ENCODE measurements at regions not wholly inside any gene's neighbourhood (a gene's known extent, or its start where the extent isn't known, plus 50 kb on each side); places are given as distances from the start of the nearest gene placed in this dataset.

DNA sequence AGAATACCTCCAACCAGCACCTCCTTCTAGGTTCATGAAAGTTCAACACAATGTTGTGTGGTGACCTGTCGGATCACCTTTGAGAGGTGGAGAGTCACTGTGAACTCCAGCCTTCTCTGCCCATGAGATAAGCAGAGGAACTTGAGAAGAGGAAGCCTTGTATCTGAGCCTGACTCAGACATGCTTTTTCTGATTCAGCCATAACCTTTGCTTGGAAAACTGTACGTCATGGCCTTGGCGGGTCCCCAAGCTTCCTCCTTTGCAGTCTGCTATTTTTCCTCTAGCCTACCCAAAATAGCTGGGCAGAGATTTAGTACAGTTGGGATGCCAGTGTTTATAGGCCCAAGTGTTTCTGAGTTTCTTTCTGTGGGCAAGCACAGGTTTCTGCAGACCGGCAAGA is 274.7 kb downstream of the CETN3 start:
- no peak for DNase-seq (ENCODE audit: low spot score)

DNA sequence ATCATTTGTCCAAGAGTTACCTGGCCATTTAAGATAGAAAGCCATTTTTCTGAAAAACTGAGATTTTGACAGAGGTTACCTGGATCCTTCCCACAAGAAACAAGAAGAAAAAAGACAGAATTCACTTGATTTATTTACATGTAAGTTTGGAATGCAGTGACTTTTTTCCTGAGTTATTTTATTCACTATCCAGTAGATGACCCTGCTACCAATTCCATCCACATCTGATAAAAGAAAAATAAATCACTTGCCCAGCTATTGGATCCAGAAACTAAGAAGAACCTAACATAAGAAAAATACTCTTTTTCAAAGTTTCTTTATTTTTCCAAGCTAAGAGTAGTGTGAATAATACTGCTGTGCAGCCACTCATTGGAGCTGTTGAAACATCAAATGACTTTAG is 275.2 kb downstream of the CETN3 start:
- DNase-seq (ENCODE audit: low spot score): no peak

DNA sequence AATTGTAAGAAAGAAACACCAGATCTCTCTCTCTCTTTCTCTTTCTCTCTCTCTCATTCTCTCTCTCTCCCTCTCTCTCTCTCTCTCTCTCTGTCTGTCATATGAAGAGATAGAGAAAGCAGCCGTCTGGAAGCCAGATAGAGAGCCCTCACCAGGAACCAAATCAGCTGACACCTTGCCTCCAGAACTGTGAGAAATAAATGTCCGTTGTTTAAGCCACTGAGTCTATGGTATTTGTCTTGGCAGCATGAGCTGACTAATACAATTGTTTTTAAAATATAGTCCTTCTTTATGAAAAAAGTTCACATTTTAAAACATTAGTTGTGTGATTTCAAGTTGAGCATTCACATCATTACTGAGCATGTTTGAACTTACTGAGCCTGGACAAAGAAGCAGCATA is 275.6 kb downstream of the CETN3 start:
- DNase-seq (ENCODE audit: low spot score): no peak

DNA sequence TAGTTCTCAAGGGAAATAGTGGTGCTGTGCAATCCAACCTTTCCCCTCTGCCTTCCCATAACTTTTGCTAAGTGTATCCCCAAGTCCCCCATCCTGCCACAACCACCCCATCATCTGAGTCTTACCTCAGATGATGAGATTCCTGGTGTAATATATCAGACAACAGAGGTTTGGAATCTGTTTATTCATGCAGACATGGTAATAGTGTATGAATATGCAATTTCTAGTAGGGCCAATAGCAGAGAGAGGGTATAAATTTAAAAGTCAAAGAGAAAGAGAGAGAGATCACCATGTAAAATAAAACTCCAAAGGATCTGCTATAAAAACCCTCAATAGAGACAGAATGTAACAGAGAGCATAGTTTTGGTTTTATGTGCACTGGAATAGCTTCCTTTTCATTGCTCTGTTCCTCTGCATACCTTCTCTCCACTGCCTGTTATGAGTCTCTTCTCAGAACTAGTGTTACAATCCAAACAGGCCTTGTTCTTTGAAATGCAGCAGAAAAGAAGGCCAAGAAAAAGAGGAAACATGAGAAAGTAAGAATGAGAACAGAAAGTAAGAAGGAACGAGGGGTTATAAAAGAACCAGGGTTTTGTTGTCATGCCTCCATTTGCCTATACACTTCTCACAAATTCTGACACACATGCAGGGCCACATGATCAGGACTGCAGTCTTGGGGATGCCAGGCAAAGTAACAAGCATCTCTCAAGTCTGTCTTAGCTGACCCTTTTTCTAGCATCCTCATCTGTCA is 278.0 kb downstream of the CETN3 start:
- no peak for DNase-seq (ENCODE audit: low spot score)

DNA sequence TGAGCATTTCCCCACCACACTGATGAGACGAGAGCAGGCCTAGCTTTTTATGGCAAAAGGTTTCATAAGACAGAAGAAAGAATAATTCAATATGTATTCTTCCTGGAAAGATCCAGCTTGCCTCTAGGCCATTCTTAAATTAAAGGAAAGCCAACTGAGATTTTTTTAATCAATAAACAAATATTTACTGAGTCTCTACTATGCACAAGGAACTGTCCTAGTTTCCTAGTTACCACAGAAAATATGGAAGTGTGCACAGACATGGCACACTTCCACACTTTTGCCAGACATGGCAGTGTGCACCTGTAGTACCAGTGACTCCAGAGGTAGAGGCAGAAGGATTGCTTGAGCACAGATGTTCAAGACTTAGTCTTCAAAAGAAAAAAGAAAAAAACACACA is 281.0 kb downstream of the CETN3 start:
- no peak for DNase-seq (ENCODE audit: low spot score)

DNA sequence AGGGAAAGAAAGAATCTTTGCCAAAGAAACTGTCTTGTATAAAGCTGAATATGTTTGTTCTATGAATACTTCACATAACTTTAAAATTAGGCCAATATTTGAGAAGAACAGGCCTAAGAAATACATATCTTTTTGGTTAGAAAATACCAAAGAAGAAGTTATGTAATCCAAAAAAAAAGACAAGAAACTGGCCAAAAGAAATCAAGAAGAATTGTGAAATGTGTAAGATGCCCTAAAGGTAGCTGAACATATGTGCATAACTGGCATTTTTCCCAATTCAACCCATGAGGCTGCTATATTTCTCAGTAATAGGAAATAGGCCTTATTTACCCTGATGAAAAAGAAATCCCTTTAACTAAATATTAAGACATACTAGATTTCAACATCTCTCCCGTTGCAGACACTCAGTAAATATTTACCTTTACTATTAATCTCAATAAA is 290.0 kb downstream of the CETN3 start:
- no peak for DNase-seq (ENCODE audit: low spot score)

DNA sequence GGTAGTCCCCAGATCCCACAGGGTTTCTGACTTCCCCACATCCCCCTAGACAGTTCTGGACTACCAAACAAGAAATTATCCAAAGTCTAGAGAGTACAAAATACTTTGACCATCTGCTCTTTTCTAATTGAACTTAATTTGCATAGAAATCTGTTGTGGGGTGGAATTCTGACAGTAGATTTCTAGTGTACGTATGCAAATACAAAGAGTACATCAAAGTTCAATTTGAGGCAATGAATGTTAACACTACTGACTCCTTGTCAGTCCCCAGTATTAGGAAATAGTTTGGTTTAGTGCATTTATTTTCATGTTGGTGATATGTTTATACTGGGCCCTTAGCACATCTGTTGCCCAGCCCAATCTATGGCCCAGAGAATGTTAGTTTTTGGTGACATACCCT is 292.6 kb downstream of the CETN3 start:
- no peak for DNase-seq (ENCODE audit: low spot score)

DNA sequence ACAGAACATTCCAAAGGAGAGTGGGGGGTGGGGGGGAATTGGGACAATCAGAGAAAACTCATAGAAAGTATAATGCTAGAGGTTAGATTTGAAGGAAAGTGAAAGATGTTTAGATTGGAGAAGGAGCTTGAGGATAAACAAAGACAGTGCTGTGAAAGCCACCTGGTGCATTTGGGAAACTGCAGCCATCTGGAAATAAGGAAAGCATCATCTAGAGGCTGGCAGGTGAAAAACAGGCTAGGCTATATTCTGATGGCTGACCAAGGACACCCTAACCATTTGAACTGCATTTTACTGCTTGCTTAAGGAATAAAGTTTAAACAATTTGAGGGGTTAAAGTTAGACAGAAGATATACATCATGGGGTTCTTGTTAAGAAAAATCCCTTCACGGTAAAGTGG is 296.4 kb downstream of the CETN3 start:
- no peak for DNase-seq (ENCODE audit: low spot score)

DNA sequence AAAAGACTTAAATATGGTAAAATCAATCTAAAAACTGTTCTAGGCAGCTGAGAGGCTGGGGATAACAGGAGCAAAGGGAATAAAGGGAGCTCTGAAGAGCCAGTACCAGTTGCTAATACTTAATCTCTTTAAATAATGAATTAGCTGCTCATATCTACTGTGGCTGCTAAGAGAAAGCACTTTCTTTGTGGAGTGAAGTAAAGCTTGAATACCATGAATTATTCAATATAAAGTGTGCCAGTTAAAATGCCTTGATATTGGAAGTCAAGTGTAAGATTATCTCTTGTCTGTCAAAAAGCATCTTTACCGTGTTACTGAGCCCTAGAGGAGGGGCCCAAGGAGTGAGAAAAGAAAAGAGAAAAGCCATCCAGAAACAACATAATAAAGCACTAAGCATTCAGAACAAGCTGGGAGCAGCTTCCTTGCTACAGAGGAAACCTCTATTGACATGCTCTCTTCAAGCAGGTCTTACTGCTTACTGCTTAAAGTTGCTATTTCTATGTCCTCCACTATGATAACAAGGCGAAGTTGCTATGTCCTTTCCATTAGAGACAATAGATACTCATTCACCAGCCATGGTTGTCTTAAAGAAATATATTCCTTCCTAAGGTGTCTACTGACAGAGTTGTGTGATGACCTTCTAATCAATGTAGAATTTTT is 297.4 kb downstream of the CETN3 start:
- no peak for DNase-seq (ENCODE audit: low spot score)

DNA sequence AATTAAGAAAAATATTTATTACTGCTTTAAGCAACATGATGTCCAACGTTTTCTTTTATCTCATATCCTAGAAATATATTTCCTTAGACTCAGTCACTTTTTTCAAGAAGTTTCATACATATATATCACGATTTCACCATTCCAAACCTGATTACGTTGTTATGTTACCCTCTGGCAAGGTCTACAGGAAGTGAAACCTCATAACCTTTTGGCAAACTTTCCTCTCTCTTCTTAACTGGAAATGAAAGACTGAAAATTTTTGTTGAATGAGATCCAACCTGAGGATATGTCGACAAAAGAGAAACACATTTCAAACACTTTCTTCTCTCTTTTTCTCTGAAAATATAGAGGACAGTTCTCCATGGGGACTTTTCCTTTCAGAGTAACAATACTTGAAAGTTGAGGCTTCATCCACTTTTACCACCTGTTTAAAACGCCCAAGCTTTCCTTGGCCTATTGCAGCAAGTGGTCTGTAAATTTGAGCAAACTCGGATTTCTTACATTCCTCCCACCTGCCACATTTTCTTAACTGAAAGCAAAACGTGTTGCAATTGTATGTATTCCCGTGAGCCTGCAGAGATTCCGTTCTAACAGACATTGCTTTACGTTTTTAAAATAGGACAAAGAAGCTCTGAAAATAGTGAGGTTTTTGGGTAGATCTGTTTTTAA is 298.1 kb downstream of the CETN3 start:
- DNase-seq (ENCODE audit: low spot score): no peak

DNA sequence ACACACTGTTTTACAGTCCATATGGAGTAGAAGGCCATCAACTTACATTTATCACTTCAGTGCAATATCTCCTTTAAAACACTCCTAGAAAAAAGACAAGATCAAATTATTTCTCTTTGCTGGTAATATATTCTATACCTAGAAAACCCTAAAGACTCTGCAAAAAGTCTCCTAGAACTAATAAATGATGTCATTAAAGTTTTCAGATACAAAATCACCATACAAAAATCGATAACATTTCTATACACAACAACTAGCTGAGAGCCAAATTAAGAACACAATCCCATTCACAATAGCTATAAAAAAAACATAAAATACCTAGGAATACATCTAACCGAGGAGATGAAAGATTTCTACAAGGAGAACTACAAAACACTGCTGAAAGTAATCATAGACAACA is 300.3 kb downstream of the CETN3 start:
- DNase-seq (ENCODE audit: low spot score): no peak

DNA sequence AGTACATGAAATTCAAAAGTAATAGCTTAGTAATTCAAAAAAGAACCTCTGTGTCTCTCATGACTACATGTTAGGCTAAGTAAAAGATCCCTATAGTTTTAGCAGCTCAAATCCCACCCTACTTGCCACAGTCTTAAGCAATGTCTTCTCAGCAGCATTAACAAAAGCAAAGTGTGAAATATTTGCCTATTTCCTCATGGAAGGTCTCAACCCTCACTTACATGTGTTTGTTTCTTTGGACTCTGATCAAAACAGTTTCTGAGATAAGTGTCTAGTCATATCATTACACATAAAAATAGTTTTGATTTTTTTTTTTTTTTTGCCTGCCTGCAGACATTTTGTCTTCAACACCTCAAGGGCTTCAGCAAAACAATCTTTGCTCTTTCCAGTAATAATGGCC is 310.5 kb downstream of the CETN3 start:
- DNase-seq (ENCODE audit: low spot score): no peak

DNA sequence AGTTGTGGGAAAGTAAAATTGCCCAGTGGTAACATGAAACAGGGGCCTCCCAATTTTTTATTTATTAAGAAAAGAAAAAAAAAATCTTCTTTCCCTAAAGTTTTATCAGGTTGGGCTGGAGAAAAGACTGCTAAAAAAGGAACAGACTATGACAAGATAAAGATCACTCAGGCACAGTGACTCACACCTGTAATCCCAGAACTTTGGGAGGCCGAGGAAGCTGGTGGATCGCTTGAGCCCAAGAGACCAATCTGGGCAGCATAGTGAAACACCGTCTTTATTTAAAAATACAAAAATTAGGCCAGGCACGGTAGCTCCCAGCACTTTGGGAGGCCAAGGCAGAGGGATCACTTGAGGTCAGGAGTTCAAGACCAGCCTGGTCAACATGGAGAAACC is 312.5 kb downstream of the CETN3 start:
- DNase-seq (ENCODE audit: low spot score): no peak

DNA sequence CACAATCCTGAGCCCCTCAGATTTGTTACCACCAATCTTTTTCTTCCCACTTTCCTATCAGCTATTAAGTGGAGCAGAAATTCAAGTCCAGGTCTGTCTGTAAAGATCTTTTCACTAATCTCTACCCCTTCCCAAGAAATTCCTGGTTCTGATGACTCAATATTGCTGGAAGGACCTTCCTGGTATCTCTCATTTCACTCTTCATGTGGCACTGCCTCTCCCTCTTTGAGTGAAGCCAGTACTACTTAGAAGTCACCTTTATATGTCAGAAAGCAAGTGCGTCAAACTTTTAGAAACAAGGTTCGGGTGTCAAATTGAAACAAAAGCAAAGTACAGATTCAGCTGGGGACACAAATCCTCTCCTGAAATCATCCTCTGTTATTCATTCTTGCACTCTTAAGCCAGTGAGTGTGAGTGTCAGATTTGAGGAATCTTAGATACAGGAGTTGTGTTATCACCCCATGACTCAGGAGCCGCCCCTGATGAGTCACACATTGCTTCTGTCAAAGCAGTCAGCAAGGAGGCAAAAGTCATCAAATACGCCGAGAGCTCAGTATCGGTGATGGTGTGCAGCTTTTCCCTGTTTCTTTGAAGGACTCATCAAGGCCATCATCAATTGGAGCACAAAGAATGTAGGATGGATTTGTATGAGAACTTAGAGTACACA is 313.0 kb downstream of the CETN3 start:
- DNase-seq (ENCODE audit: low spot score): no peak

DNA sequence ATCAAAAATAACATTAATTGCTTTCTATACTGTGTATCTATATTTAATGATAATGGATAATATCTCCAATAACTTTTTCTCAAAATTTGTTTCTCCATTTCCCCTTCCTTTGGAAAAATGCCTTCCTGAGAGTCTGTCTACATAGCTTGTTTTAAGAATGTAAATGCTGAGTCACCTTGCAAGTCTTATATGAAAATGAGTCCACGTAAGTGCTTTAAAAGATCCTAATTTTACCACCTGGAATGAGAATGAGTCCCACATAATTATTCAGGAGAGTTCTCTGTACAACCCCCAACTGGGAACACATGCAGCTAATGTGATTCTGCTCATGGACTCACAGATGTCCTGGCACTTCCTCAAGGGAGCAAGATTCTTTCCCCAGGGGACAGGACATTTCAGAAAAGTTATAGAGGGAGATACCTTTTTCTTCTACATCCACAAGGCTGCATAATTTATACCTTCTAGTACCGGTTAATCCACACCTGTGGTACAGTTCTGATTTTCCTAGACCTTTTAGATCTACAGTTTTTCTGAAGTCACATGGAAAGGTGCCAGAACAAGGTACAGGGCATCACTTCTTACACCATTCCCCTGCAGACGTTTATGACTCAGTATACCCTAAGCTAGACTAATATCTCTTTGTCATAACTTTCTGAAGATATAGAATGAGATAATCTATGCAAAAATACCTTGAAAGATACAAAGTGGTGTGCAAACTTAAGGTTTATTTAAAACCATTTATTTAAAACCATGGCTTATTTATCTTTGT is 314.1 kb downstream of the CETN3 start:
- no peak for DNase-seq (ENCODE audit: low spot score)

DNA sequence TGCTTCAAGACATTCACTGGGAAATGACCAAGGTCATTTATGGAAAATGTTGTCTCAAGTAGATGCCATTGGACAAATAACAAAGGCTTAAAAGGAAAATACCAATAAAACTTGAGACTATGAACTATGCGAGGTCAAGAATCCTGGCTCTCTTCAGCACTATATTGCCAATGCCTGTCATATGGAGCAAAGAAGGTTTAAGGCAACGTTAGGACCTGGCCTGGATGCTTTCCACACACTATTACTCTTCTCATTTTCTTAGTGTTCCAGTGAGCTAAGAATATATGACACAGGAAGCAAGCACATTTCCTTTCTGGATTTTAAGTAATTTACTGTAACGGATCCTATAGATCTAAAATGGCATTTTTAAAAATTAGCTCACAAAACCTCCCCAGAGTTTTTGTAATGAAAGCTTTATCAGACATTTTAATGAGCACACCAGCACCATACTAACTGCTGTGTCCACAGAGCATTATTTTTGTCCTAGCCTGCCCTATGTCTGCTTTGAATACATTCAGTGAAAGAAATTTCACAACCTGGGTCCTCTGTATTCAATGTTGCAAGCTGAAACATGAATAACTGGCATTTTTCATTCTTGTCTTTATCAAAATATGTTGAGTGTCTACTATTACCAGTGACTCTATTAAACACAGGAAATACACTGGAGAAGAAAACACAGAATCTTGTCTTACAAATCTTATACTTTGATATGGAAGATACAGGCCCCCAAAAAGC is 315.6 kb downstream of the CETN3 start:
- DNase-seq (ENCODE audit: low spot score): no peak

DNA sequence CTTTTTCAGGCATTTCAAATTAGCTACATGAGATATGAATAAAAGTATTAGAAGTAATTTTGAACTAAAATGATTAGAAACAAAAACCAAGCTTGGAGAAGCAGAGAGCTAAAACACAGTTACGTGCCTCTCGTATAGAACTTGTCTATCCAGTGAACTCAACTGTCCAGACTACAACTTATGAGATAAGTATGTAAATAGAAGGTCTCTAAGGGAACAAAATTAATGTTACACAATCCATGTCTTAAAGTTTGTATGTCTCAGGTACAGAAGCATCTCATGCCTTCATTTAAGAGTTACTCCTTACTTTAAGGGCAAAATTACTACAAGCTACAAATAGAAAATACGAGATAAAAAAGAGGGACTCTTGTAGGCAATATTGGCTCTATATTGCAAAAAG is 316.8 kb downstream of the CETN3 start:
- no peak for DNase-seq (ENCODE audit: low spot score)

DNA sequence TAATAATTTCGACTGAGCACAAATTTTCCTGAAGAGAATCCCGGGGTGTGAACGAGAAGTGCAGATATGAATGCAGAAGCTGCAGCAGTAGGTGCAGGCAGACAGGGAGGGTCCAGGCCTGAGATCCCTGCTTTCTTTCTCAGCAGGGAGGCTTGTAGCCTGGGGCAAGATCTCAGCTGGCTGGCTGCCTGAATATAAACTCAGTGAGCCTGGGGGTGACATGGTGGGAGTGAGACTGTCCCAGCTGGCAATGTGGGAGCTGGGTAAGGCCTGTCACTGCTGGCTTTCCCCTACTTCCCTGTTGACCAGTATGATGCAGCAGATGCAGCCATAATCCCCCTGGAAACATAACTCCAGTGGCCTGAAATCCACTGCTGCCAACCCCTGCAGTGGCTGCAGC is 325.2 kb downstream of the CETN3 start:
- no peak for DNase-seq (ENCODE audit: low spot score)

DNA sequence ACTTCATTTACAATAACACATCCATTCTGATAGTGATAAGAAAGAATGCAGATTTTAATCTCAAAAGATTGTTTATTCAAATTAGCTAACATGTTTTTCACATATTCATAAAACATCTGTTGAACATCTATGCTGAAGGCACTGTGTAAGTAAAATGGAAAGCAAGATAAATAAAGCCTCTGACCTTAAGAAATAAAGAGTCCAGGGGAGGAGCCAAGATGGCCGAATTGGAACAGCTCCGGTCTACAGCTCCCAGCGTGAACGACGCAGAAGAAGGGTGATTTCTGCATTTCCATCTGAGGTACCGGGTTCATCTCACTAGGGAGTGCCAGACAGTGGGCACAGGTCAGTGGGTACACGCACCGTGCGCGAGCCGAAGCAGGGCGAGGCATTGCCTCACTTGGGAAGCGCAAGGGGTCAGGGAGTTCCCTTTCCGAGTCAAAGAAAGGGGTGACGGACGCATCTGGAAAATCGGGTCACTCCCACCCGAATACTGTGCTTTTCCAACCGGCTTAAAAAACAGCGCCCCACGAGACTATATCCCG is 336.5 kb downstream of the CETN3 start:
- DNase-seq (ENCODE audit: low spot score): peak; percentile 68

DNA sequence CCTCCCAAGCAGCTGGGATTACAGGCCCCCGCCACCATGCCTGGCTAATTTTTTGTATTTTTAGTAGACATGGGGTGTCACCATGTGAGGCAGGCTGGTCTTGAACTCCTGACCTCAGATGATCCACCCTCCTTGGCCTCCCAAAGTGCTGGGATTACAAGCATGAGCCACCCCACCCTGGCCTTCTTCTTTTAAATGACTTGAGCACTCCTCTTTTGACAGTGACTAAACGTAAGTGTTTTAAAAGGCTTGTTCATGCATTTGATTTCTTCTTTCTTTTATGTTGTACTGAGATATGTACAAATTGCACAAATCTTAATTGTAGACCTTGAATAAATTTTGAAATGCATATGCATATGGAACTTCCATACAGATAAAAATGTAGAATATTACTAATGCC is 337.9 kb downstream of the CETN3 start:
- no peak for DNase-seq (ENCODE audit: low spot score)

Data from mesenteric fat pad (tissue), 1 donor.